Keratinocyte (primary cell): ENCODE measurements at regions not wholly inside any gene's neighbourhood (a gene's known extent, or its start where the extent isn't known, plus 50 kb on each side); places are given as distances from the start of the nearest gene placed in this dataset.

Experiments
- DNase-seq: peaks from one replicate; pipeline ENCODE4 v3.0.0-alpha.2; 2011; ENCODE audit warnings: low read depth, missing footprints, low spot score
- FAIRE-seq: peaks from 2 replicates; lab custom pipeline; 2011; peaks lifted over from hg19 to GRCh38; lab: Jason Lieb, UNC
- H2AFZ ChIP-seq: 2 replicates; pipeline ENCODE4 v1.6.0; 2012; ENCODE audit warnings: low read length, control low read depth, inconsistent platforms; ENCODE audit not compliant: control insufficient read depth
- H3K27ac ChIP-seq: 2 replicates; pipeline ENCODE4 v1.5.1; 2011; ENCODE audit warnings: low read length; ENCODE audit not compliant: control insufficient read depth, insufficient read depth
- H3K27me3 ChIP-seq: 3 replicates; pipeline ENCODE4 v1.6.0; 2011; ENCODE audit warnings: low read length; ENCODE audit not compliant: control insufficient read depth, insufficient read depth; ENCODE audit errors: extremely low read depth
- H3K36me3 ChIP-seq, 2 experiments: 2 replicates in 1 of 2; 3 replicates in 1 of 2; pipeline ENCODE4 v1.5.1; 2011; ENCODE audit warnings: low read length in 2 of 2, mild to moderate bottlenecking in 1 of 2; ENCODE audit not compliant: control insufficient read depth in 2 of 2, insufficient read depth in 2 of 2; ENCODE audit errors: extremely low read depth in 1 of 2
- H3K4me1 ChIP-seq: 3 replicates; pipeline ENCODE4 v1.5.1; 2011; ENCODE audit warnings: low read length; ENCODE audit not compliant: control insufficient read depth, insufficient read depth; ENCODE audit errors: extremely low read depth
- H3K4me2 ChIP-seq: 3 replicates; pipeline ENCODE4 v1.6.0; 2011; ENCODE audit warnings: low read depth, low read length; ENCODE audit not compliant: control insufficient read depth, insufficient read depth; ENCODE audit errors: extremely low read depth
- H3K4me3 ChIP-seq, 3 experiments: fragments of 200-600 bp in 1 of 3; sonication (generic) in 1 of 3; 2 replicates in 2 of 3; 3 replicates in 1 of 3; pipeline ENCODE4 v1.5.1; 2011 to 2016; ENCODE audit warnings: low read length in 3 of 3, mild to moderate bottlenecking in 3 of 3, control low read depth in 2 of 3, inconsistent platforms in 1 of 3, low read depth in 1 of 3, mixed read lengths in 1 of 3, mixed run types in 1 of 3, moderate library complexity in 1 of 3; ENCODE audit not compliant: control insufficient read depth in 2 of 3, insufficient read depth in 2 of 3; ENCODE audit errors: extremely low read depth in 1 of 3
- H3K79me2 ChIP-seq: 2 replicates; pipeline ENCODE4 v1.6.0; 2012; ENCODE audit warnings: low read length; ENCODE audit not compliant: control insufficient read depth, insufficient read depth
- H3K9ac ChIP-seq: 3 replicates; pipeline ENCODE4 v1.6.0; 2011; ENCODE audit warnings: low read length; ENCODE audit not compliant: control insufficient read depth, insufficient read depth; ENCODE audit errors: extremely low read depth
- H3K9me1 ChIP-seq: 3 replicates; pipeline ENCODE4 v1.6.0; 2011; ENCODE audit warnings: low read length; ENCODE audit not compliant: control insufficient read depth, insufficient read depth; ENCODE audit errors: extremely low read depth
- H3K9me3 ChIP-seq: 2 replicates; pipeline ENCODE4 v1.5.1; 2012; ENCODE audit warnings: low read depth, low read length; ENCODE audit not compliant: control insufficient read depth
- H4K20me1 ChIP-seq: 3 replicates; pipeline ENCODE4 v1.6.0; 2011; ENCODE audit warnings: low read length; ENCODE audit not compliant: control insufficient read depth, insufficient read depth; ENCODE audit errors: extremely low read depth
- EZH2 ChIP-seq: IDR thresholded peaks from one replicate; pipeline ENCODE4 v1.6.1; 2012; ENCODE audit warnings: inconsistent platforms, mild to moderate bottlenecking, low read length, moderate library complexity
- dilution Hi-C: fragments of 300-500 bp; cut with MboI; formaldehyde crosslinking; loops from one replicate; pipeline ENCODE4 v1.7.0; 2020; ENCODE audit warnings: low sequenced_read_pairs; ENCODE audit not compliant: extremely low pct_ligation_motif_present
- TF ChIP-seq, protein P1 (sequence below), 3 experiments: IDR thresholded peaks in 1 of 3; conservative IDR thresholded peaks in 1 of 3; optimal IDR thresholded peaks in 1 of 3; 2 replicates in 2 of 3; 3 replicates in 1 of 3; pipeline versions ENCODE3 to v1.5.1; 2011; ENCODE audit warnings: low read length in 3 of 3, mild to moderate bottlenecking in 3 of 3, moderate library complexity in 2 of 3, control low read depth in 1 of 3, inconsistent platforms in 1 of 3; ENCODE audit not compliant: insufficient read depth in 2 of 3; ENCODE audit errors: extremely low read depth in 1 of 3

DNA sequence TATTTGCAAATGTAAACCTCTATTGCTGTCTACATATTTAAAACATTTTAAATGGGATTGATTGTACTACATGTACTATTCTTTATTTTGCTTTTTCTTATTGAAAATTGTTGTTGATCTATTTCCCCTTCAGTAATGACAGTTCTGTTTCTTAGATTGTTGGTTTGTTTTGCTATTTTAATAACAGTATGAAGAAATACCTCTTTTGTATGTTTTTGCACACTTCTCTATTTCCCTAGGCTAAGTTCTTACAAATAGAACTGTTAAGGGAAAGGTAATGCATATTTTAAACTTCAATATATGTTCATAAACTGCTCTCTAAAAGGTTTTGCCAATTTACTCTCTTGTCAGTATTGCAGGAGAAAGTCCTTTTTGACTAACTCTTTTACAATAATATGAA, 195.0 kb upstream of the PRPS1L1 start:
- Histone ChIP-seq H3K4me2 (no peak overlapping the region), H4K20me1 (no peaks in the 10 kb centered on the region), H3K9me1 (no peaks in the 10 kb centered on the region), H3K79me2 (no peaks in the 10 kb centered on the region), H2AFZ (no peak overlapping the region), H3K9ac (no peak overlapping the region), H3K27me3 (no peaks in the 10 kb centered on the region), H3K4me3 (no peak overlapping the region), H3K27ac (no peak overlapping the region), H3K4me1 (no peaks in the 10 kb centered on the region), H3K36me3 (no peaks in the 10 kb centered on the region), H3K9me3 (no peaks in the 10 kb centered on the region)
- FAIRE-seq (no peak), DNase-seq (no peak)
- TF ChIP-seq EZH2: no peak
- TF ChIP-seq, protein P1, sequence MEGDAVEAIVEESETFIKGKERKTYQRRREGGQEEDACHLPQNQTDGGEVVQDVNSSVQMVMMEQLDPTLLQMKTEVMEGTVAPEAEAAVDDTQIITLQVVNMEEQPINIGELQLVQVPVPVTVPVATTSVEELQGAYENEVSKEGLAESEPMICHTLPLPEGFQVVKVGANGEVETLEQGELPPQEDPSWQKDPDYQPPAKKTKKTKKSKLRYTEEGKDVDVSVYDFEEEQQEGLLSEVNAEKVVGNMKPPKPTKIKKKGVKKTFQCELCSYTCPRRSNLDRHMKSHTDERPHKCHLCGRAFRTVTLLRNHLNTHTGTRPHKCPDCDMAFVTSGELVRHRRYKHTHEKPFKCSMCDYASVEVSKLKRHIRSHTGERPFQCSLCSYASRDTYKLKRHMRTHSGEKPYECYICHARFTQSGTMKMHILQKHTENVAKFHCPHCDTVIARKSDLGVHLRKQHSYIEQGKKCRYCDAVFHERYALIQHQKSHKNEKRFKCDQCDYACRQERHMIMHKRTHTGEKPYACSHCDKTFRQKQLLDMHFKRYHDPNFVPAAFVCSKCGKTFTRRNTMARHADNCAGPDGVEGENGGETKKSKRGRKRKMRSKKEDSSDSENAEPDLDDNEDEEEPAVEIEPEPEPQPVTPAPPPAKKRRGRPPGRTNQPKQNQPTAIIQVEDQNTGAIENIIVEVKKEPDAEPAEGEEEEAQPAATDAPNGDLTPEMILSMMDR (optimal IDR thresholded peaks at IDR 0.05 in 1 of 3, IDR thresholded peaks at IDR 0.05 in 1 of 3, conservative IDR thresholded peaks at IDR 0.05 in 1 of 3; ENCODE audit: extremely low read depth in 1 of 3, insufficient read depth in 2 of 3, low read length in 3 of 3): no peak
- dilution Hi-C loops: no loop called here

DNA sequence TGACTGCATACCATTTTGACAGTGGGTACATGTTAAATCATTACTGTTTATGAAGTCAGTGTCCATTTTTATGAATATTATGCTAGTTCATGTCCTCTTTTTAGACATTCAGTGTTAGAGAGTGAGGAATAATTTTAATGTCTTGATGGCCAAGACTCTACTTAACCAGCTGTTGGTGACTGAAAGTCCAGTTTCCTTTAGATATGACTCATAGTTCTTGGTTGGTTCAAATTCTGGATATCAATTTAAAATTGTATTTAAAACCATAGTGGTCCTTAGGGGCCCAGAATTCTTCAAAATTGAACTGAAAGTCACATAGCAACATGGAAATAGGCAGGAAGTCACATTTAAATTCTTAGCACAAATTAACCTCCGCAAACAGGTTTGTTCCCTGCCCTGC, 196.5 kb upstream of the PRPS1L1 start:
- no peak overlapping the region for H3K4me3 ChIP-seq
- H3K36me3 ChIP-seq: no peaks in the 10 kb centered on the region
- TF ChIP-seq, protein P1 (optimal IDR thresholded peaks at IDR 0.05 in 1 of 3, IDR thresholded peaks at IDR 0.05 in 1 of 3, conservative IDR thresholded peaks at IDR 0.05 in 1 of 3; ENCODE audit: extremely low read depth in 1 of 3, insufficient read depth in 2 of 3, low read length in 3 of 3): no peak
- TF ChIP-seq EZH2: no peak
- no peaks in the 10 kb centered on the region for H3K27me3 ChIP-seq
- dilution Hi-C loops: no loop called here
- FAIRE-seq: no peak
- DNase-seq: no peak
- H3K79me2 ChIP-seq: no peaks in the 10 kb centered on the region
- H3K9me3 ChIP-seq: no peaks in the 10 kb centered on the region
- no peaks in the 10 kb centered on the region for H3K9me1 ChIP-seq
- no peaks in the 10 kb centered on the region for H3K4me1 ChIP-seq
- no peak overlapping the region for H3K4me2 ChIP-seq
- no peaks in the 10 kb centered on the region for H4K20me1 ChIP-seq
- no peak overlapping the region for H3K27ac ChIP-seq
- no peak overlapping the region for H2AFZ ChIP-seq
- no peak overlapping the region for H3K9ac ChIP-seq
